ENCODE measurements at regions not wholly inside any gene's neighbourhood (a gene's known extent, or its start where the extent isn't known, plus 50 kb on each side); places are given as distances from the start of the nearest gene placed in this dataset.

- no peak for TF ChIP-seq CTCF (conservative IDR thresholded peaks at IDR 0.05 in 1 of 2, IDR thresholded peaks at IDR 0.05 in 1 of 2; ENCODE audit: extremely low read depth in 1 of 2, insufficient read depth in 1 of 2, low read depth in 1 of 2, low read length in 2 of 2)
- no peak for TF ChIP-seq EZH2 (IDR thresholded peaks at IDR 0.05; ENCODE audit: borderline replicate concordance, low read length)
These were observed 267.0 kb upstream of the MAF start for GRCh38 chr16:79867425-79867997.
